ENCODE measurements at regions not wholly inside any gene's neighbourhood (a gene's known extent, or its start where the extent isn't known, plus 50 kb on each side); places are given as distances from the start of the nearest gene placed in this dataset.

DNA sequence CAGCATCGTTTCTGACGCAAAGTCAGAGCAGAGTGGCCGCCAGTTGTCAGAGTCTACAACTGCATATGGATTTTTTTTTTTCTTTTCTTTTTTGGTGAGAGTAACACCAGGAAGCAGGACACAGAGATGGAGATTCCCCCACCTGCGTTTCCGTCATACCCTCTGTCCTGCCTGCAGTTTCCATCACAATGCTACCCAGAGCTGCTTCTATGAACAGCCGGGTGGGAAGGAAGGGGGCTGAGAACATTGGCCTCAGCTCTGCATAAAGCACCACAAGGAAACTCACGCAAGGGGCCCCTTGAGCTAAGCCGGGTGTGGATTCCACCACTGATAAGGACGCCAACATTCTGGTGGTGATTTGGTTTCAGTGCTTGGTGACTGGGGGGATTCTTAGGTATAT lies 183.5 kb upstream of the AFDN start:
- DNase-seq (ENCODE audit: low spot score), result no peak
- TF ChIP-seq, protein P1, sequence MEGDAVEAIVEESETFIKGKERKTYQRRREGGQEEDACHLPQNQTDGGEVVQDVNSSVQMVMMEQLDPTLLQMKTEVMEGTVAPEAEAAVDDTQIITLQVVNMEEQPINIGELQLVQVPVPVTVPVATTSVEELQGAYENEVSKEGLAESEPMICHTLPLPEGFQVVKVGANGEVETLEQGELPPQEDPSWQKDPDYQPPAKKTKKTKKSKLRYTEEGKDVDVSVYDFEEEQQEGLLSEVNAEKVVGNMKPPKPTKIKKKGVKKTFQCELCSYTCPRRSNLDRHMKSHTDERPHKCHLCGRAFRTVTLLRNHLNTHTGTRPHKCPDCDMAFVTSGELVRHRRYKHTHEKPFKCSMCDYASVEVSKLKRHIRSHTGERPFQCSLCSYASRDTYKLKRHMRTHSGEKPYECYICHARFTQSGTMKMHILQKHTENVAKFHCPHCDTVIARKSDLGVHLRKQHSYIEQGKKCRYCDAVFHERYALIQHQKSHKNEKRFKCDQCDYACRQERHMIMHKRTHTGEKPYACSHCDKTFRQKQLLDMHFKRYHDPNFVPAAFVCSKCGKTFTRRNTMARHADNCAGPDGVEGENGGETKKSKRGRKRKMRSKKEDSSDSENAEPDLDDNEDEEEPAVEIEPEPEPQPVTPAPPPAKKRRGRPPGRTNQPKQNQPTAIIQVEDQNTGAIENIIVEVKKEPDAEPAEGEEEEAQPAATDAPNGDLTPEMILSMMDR (IDR thresholded peaks at IDR 0.05; ENCODE audit: extremely low read depth, missing control alignments), result no peak

DNA sequence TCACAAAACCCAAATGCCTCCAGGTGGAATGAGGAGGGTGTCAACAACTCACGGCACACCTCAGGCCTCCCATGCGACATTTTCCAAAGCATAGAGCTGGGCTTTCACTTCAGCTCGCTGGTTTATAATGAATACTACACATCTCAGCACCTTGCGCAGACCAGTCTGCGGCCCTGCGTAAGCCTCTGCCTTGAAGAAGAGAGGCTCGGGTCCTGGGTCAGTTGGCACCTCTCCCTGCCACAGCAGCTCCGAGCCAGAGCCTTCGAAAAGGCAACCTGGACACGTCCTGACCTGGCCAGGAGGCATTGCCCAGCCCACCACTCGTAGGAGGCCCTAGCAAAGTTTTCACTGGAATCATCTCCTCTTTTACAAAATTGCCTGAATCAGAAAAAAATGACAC lies 183.0 kb upstream of the AFDN start:
- TF ChIP-seq, protein P1 (IDR thresholded peaks at IDR 0.05; ENCODE audit: extremely low read depth, missing control alignments), result no peak

DNA sequence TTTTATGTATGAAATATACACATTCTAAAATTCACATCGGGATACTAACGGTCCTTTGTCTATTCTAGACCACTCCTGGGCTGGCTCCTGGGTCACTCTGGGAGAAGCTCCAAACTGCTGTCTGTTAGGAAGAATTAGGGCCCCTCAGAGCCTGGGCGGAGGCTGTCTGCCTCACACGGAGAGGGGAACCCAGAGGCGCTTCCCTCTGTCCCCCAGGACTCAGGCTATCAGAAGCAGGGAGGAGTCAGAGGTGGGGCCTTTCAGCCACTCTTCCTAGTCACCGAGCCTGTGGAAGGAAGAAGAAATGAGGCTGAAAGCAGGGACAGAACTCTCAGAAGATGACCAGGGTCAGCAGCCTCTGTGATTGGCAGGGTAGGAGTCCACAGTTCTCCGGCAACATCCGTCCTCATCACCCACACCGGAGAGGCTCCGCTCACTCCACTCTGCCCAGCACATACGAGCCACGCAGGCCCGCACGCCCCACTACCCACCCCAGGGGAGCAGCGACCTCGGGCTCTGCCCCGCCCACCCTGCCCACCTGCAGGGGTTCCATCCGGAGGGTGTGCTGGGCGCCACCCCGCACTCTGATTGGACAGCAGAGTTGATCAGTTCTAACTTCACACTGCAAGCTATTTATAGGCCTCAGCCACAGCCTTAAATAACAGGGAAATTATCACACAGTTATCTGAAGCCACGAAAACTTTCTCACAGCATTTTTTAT lies 182.1 kb upstream of the AFDN start:
- TF ChIP-seq, protein P1 (IDR thresholded peaks at IDR 0.05; ENCODE audit: extremely low read depth, missing control alignments), result no peak
- no peak for DNase-seq (ENCODE audit: low spot score)

More for the DNA sequence above, 183.0 kb upstream of the AFDN start:
- no peak for DNase-seq (ENCODE audit: low spot score)

DNA sequence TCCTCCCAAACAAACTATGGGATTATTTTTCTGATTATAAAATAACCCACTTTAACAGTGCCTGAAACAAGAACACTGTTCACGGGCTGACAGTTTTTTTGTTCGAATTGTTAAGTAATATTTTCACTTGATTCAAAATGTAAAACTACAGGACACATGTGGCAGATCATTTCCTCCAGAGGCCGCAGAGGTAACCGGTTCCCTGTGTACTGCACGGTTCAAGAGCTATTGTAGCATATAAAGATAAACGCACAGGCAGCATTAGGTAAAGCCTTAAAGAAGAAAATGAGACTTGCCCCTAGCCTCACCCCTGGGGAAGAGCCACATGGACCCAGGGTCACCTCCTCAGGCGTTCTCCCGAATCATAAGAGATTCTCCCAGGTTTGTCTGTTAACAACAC lies 181.3 kb upstream of the AFDN start:
- no peak for DNase-seq (ENCODE audit: low spot score)
- TF ChIP-seq, protein P1 (IDR thresholded peaks at IDR 0.05; ENCODE audit: extremely low read depth, missing control alignments), result no peak

DNA sequence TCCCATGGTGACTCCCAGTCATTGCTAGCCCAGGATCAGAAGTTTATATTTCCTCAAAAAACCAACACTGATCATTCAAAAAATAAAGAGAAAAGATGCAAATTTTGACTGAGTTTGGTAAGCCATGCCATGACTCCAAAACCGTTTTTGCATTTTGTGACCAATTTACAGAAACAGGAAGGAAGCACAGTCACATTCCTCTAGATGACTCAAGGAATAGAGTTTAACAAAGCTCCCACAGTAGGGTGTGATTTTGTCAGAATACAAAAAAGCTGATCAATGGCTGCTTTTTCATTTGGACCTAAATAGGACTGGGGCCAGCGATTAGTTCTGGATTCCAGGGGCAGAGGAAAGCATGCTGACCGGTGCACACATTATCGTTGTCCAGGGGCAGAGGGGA lies 179.4 kb upstream of the AFDN start:
- DNase-seq (ENCODE audit: low spot score), result no peak
- TF ChIP-seq, protein P1 (IDR thresholded peaks at IDR 0.05; ENCODE audit: extremely low read depth, missing control alignments), result no peak

DNA sequence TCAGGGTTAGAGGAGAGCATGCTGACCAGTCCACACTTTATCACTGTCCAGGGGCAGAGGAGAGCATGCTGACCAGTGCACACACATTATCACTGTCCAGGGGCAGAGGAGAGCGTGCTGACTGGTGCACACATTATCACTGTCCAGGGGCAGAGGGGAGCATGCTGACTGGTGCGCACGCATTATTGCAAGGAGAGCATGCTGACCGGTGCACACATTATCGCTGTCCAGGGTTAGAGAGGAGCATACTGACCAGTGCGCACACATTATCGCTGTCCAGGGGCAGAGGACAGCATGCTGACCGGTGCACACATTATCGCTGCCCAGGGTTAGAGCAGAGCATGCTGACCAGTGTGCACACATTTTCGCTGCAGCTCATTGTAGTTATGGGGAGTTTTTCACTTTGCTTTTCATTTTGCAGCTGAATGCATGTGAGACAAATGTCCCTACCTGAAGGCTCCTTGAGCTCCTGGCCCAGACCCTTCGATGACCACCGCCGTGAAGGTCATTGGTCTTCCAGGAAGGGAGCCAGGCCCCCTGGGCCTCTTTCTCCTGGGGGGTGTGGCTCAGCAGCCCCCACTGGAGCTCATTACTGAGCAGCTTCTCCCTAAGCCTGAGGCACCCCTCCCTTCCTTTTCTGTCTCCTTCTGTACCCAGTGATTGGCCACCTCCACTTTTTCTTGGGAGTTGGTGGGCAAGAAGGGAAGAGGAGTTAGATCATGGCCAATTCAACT lies 178.8 kb upstream of the AFDN start:
- DNase-seq (ENCODE audit: low spot score), result no peak
- TF ChIP-seq, protein P1 (IDR thresholded peaks at IDR 0.05; ENCODE audit: extremely low read depth, missing control alignments), result no peak

DNA sequence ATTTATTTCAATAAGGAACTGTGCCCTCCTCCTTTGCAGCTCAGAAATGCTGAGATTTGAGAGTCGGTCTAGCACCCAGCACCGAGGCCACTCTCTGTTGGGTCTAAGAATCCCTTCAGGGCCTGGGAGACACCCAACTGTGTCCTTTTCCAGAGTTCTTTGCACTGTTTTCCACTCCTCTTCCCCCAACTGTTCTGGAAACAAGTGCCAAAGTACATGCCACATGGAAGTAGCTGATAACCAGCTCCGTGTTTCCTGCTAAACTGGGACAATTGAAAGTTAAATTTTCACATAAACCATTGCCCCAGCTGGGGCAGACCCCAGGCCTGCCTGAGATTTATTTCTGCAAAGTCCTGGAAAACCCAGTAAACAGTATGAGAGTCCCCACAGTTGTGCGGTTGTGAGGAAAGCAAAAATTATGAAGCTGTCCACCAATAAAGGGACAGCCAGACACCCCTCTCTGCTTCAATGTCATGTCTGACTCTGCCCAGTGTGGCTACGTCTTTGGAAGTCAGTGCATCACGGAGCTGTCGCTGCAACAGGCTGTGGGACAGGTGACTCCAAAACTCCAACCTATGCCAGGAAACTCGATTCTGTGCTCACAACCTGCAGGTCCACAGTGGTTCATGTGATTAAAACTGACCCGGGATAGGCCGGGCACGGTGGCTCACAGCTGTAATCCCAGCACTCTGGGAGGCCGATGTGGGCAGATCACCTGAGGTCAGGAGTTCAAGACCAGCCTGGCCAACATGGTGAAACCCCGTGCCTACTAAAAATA lies 178.0 kb upstream of the AFDN start:
- TF ChIP-seq, protein P1 (IDR thresholded peaks at IDR 0.05; ENCODE audit: extremely low read depth, missing control alignments), result no peak

More for the DNA sequence above, 178.0 kb upstream of the AFDN start:
- DNase-seq (ENCODE audit: low spot score), result no peak

Data from GM20000 (cell line).